Testis (tissue), 2 donors: ENCODE measurements at regions not wholly inside any gene's neighbourhood (a gene's known extent, or its start where the extent isn't known, plus 50 kb on each side); places are given as distances from the start of the nearest gene placed in this dataset.
"Not testable (repeated sequence)": the region's sequence is repeated elsewhere in the genome, so short reads cannot be mapped to it uniquely, and the experiment has no call there.

Experiments used
- DNase-seq: peaks from one replicate; pipeline ENCODE4 v3.0.0-alpha.2; 2019
- H3K27ac ChIP-seq, 2 donors: fragments of 200-600 bp; sonication (generic); one replicate each; pipeline ENCODE4 v1.5.1; 2019
- H3K27me3 ChIP-seq: fragments of 200-600 bp; sonication (generic); one replicate; pipeline ENCODE4 v1.5.1; 2019
- H3K36me3 ChIP-seq: fragments of 200-600 bp; sonication (generic); one replicate; pipeline ENCODE4 v1.5.1; 2017; ENCODE audit warnings: low read depth; ENCODE audit errors: missing control alignments
- H3K4me1 ChIP-seq: fragments of 200-600 bp; sonication (generic); one replicate; pipeline ENCODE4 v1.5.1; 2019
- H3K4me3 ChIP-seq, 2 donors: fragments of 200-600 bp; sonication (generic); one replicate each; pipeline ENCODE4 v1.5.1; 2017 to 2019
- H3K9me3 ChIP-seq: fragments of 200-600 bp; sonication (generic); one replicate; pipeline ENCODE4 v1.5.1; 2017
- POLR2A ChIP-seq: fragments of 450-650 bp; IDR thresholded peaks from one replicate; pipeline ENCODE4 v1.6.1; 2017; ENCODE audit warnings: antibody characterized with exemption, mild to moderate bottlenecking, moderate library complexity
- WGBS, 2 donors: methylation state at CpG; one replicate each; pipeline ENCODE4 v1.1.5; 2018; 5-methylcytosine and 5-hydroxymethylcytosine counted together
- intact Hi-C: fragments of 100-400 bp; cut with DNase I; formaldehyde crosslinking; loops from one replicate; pipeline ENCODE4 v1.15.1; 2023; ENCODE audit warnings: low total_unique reads
- TF ChIP-seq, protein P1 (sequence below), 3 experiments: fragments of 450-650 bp in 2 of 3; fragments of 200-600 bp in 1 of 3; sonication (generic) in 1 of 3; IDR thresholded peaks; one replicate each; pipeline ENCODE4 v1.5.1; 2016 to 2019; ENCODE audit warnings: antibody characterized with exemption in 3 of 3, mild to moderate bottlenecking in 2 of 3, moderate library complexity in 1 of 3

DNA sequence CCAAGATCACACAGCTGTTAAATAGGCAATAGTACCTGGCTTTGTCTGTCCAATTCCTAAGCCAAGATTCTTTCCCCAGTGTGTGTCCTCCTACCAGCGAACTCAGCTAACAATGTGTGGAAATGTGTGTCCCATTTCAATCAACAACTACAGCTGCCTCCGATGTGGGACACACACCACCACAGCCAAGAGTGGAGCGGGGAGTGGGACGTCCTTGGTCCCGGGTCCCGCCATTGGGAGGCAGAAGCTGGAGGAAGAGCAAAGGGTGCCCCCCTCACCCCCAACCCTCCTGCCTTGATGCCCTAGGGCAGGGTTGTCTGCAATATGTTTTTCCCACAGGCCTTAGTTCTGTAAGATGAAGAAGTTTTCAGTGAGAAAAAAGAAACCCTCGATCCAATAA is 265.4 kb upstream of the RAB4A start:
- Histone ChIP-seq H3K4me1 (no peaks in the 10 kb centered on the region), H3K27me3 (no peaks in the 10 kb centered on the region), H3K27ac (no peak overlapping the region), H3K4me3 (no peak overlapping the region), H3K36me3 (no peaks in the 10 kb centered on the region), H3K9me3 (no peaks in the 10 kb centered on the region)
- TF ChIP-seq, protein P1, sequence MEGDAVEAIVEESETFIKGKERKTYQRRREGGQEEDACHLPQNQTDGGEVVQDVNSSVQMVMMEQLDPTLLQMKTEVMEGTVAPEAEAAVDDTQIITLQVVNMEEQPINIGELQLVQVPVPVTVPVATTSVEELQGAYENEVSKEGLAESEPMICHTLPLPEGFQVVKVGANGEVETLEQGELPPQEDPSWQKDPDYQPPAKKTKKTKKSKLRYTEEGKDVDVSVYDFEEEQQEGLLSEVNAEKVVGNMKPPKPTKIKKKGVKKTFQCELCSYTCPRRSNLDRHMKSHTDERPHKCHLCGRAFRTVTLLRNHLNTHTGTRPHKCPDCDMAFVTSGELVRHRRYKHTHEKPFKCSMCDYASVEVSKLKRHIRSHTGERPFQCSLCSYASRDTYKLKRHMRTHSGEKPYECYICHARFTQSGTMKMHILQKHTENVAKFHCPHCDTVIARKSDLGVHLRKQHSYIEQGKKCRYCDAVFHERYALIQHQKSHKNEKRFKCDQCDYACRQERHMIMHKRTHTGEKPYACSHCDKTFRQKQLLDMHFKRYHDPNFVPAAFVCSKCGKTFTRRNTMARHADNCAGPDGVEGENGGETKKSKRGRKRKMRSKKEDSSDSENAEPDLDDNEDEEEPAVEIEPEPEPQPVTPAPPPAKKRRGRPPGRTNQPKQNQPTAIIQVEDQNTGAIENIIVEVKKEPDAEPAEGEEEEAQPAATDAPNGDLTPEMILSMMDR (IDR thresholded peaks at IDR 0.05): no peak
- TF ChIP-seq POLR2A: no peak
- intact Hi-C loops: no loop called here
- 89 to 92% methylated on average over 7 of the region's 7 CpGs for WGBS, 2 donors
- DNase-seq: no peak

DNA sequence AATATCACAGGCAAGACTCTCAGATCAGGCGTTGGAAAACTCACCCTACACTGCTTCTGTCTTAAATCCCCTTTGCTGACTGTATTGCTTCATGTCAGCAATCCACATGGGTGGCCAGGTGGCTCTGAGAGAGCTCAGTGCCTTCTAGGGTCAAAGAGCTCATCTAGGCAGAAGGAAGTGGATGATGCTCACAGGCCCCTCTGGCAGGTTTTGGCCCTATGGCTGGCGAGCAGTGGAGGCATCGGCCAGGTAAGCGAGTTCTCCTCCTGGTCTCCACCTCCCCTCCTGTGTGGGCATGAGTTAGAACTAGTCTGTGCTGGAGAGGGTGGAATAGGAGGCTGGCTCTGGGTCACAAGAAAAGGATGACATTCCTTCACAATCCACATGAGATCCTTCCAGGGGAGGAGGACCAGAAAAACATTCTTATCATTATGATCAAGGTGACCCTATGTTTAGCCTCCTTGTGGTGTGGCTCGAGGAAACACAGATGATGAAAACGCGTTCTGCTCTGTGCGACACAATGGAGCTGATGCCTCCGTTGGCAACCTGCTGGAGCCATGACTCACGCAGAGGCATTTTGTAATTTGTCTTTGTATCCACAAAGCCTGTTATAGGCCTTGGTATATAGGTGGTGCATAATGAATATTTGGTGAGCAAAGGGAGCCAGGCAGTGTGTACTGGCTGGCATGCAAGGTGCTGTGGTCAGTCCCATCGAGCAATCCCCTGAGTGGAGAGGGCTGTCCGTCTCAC is 264.6 kb upstream of the RAB4A start:
- intact Hi-C loops: no loop called here
- 96% methylated on average over 12 of the region's 12 CpGs for WGBS, 2 donors
- no peak for TF ChIP-seq POLR2A
- TF ChIP-seq, protein P1 (IDR thresholded peaks at IDR 0.05): no peak
- H3K4me3 ChIP-seq: no peak overlapping the region
- no peaks in the 10 kb centered on the region for H3K4me1 ChIP-seq
- no peaks in the 10 kb centered on the region for H3K36me3 ChIP-seq
- H3K27me3 ChIP-seq: no peaks in the 10 kb centered on the region
- H3K9me3 ChIP-seq: no peaks in the 10 kb centered on the region
- no peak for DNase-seq
- no peak overlapping the region for H3K27ac ChIP-seq

DNA sequence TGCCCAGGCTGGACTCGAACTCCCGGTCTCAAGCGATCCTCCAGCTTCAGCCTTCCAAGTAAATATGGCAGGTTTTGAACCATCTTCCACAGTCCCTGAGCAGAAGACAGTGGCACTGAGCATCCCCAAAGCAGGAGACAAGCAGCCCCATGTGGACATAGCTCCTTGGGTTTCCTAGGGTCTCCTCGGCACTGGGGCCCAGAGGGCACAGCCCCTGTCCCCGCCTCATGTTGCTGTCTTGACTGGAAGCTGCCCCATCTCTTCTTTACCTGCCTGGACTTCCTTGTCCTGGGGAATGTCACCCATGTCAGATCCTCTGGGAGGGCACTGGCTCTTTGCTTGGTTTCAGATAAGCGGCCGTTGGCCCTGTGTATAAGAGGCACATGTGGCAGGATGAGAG is 263.7 kb upstream of the RAB4A start:
- H3K9me3 ChIP-seq: no peaks in the 10 kb centered on the region
- WGBS, 2 donors: 95 to 97% methylated on average over 7 of the region's 7 CpGs
- no peak for DNase-seq
- no peak overlapping the region for H3K4me3 ChIP-seq
- H3K4me1 ChIP-seq: no peaks in the 10 kb centered on the region
- no peaks in the 10 kb centered on the region for H3K27me3 ChIP-seq
- H3K27ac ChIP-seq: no peak overlapping the region
- TF ChIP-seq, protein P1 (IDR thresholded peaks at IDR 0.05): no peak
- TF ChIP-seq POLR2A: no peak
- no peaks in the 10 kb centered on the region for H3K36me3 ChIP-seq
- intact Hi-C loops: no loop called here

DNA sequence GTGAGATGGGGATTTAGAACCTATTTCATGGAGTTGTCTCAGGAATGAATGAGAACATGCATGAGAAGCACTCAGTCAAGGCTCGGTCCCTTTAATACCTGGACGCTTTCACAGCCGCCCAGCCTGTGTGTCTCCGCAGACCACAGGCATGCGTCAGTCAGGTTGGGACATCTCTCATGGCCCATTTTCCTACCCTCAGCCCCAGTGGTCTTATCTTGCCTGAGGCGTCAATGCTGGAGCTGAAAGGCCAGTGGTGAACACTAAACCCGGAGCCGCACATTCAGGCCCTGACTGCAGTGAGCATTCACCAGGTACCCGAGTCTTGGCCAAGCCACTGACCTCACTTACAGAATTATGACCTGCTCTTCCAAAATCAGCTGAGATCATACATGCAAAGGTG is 263.2 kb upstream of the RAB4A start:
- Histone ChIP-seq H3K4me1 (no peaks in the 10 kb centered on the region), H3K9me3 (no peaks in the 10 kb centered on the region), H3K27ac (no peak overlapping the region), H3K4me3 (no peak overlapping the region), H3K36me3 (no peaks in the 10 kb centered on the region), H3K27me3 (no peaks in the 10 kb centered on the region)
- WGBS, 2 donors: 92 to 98% methylated on average over 9 of the region's 9 CpGs
- intact Hi-C loops: no loop called here
- TF ChIP-seq, protein P1 (IDR thresholded peaks at IDR 0.05): no peak
- no peak for TF ChIP-seq POLR2A
- no peak for DNase-seq

DNA sequence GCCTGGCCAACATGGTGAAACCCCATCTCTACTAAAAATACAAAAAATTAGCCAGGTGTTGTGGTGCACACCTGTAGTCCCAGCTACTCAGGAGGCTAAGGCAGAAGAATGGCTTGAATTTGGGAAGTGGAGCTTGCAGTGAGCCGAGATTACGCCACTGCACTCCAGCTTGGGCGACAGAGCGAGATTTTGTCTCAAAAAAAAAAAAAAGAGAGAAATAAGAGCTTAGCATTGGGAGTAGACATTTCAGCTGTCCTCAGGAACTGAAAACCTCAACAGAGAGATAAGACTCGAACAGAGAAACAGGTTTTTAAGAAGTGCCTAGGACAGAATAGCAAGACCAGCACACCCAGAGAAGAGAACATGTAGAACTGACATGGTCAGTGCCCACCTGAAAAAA is 262.6 kb upstream of the RAB4A start:
- H3K4me1 ChIP-seq, DNase-seq, H3K36me3 ChIP-seq, H3K9me3 ChIP-seq, H3K27ac ChIP-seq, H3K27me3 ChIP-seq, H3K4me3 ChIP-seq, intact Hi-C loops: not testable (repeated sequence)
- WGBS, 2 donors: 81 to 83% methylated on average over 5 of the region's 5 CpGs
